COR-L47 (cell line): ENCODE measurements at regions not wholly inside any gene's neighbourhood (a gene's known extent, or its start where the extent isn't known, plus 50 kb on each side); places are given as distances from the start of the nearest gene placed in this dataset.
"Not testable (repeated sequence)": the region's sequence is repeated elsewhere in the genome, so short reads cannot be mapped to it uniquely, and the experiment has no call there.

ENCODE experiments used
- DNase-seq: peaks from one replicate; lab custom pipeline; 2025; lab: John Stamatoyannopoulos, UW

DNA sequence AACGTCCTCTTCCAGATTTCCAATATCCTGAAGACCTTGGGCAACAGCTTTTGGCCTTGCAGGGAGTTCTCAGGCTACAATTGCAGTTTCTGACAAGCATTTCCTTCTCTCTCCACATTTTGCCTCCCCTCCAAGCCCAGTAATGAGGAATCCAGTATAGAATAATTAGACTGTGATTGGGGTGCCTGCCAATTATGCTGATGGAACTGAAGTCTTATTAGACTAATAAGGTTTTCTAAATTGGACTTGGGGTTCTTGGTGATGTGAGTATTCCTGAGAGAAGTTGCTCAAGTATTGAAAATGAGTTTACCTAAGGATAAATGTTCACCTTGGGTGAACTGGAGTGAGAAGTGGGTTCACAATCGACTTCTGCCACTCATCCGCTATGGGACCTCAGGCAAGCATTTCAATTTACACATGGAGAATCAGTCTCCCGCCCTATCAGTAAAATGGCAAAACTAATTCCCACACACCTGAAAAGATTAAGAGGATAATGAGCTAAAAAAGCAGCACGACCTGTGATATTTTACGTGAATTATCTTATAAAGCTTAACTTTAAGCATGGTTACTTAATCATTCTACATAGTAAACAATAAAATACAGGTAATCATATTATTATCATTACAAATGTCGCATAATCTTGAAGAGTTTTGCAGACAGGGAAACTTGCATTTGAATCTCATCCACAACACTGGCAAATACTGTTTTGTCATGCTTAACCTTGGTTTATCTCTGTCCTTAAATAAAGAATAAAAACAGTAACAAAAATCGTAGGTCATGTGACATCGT, 628.0 kb downstream of the TMEM114 start:
- DNase-seq, result no peak

- no peak for DNase-seq
Observed at GRCh38 chr16:7957151-7957550, 624.5 kb downstream of the RBFOX1 start.

DNA sequence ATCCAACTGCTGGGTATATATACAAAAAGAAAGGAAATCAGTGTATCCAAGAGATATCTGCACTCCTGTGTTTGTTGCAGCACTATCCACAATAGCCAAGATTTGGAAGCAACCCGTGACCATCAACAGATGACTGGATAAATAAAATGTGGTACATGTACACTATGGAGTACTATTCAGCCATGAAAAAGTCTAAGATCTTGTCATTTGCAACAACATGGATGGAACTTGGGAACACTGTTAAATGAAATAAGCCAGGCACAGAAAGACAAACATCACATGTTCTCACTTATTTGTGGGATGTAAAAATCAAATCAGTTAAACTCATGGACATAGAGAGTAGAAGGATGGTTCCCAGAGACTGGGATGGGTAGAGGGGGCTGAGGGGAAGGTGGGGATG, 620.7 kb downstream of the RBFOX1 start:
- DNase-seq, result no peak

DNA sequence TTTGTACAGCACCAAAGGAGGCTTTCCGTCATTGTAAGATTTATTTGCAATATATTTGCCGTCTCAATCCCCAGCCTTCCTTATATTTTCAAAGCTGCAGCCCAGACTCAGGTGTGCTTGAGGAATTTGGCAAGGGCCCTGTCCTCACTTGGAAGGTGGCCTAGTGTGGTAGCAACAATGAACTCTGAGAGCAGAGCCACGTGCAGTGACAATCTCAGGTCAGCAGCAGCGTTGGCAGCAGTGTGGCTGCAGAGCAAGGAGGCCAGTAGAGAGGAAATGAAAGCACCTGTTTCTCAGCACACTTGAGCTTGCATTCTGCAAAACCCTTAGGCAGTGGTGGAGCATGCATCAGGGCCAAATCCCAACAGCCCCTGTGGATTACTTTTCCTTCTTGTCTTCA, 613.5 kb downstream of the RBFOX1 start:
- DNase-seq, result no peak

- no peak for DNase-seq
Observed at GRCh38 chr16:7938175-7938574, 605.5 kb downstream of the RBFOX1 start.

DNA sequence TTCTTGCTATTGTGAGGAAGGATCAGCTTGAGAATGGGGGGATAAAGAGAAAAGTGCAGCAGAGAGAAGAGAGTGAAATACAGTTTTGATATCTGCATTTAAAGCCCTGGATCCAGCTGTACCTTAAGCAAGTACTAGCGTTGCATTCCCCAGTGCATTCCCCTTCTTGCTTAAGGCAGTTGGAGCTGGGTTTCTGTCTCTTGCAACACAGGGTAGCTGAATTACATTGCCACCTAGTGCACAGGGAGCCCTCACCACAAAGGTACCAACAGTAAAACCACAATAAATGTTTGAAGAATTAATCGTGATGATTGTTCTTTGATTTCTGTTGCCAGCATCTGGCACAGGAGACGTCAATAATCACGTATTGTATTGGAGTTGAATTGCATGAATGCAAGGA, 588.7 kb downstream of the RBFOX1 start:
- DNase-seq, result peak; percentile 31

- DNase-seq, result no peak
Observed at GRCh38 chr16:7919782-7920181, 587.1 kb downstream of the RBFOX1 start.

GRCh38 chr16:7914748-7915147, 582.1 kb downstream of the RBFOX1 start:
- DNase-seq, result no peak

GRCh38 chr16:7912132-7912531, 579.5 kb downstream of the RBFOX1 start:
- no peak for DNase-seq

DNA sequence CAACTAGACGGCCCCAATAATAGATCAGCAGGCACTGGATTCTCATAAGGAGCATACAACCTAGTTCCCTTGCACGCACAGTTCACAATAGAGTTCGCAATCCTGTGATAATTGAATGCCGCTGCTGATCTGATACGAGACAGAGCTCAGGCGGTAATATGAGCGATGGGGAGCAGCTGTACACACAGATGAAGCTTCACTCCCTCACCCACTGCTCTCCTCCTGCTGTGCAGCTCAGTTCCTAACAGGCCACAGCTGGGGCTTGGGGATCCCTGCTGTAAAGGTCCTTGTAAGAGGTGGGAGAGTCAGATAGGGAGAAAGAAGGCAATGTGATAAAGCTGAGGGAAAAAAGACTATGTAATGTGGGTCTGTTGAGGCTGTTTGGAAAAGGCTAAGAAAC, 577.5 kb downstream of the RBFOX1 start:
- DNase-seq, result peak; percentile 18

DNA sequence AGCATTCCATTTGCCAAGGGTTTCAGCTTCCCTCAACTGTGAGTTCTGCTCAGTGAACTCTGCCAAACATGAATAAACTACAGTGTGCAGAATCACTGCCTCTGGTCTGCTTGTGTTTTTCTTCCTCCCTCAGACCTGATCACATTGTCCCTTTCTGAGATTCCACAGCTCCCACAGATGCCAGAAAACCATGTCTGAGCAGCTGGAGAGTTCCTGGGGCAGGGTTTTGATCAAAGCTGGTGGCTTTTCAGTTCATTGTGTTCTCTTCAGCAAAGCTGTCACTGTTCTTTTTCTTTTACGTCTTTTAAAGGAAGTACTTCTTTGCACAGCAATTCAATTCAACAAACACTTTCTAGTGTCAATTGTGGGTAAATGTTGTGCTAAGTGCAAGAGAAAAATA, 555.8 kb downstream of the RBFOX1 start:
- DNase-seq, result no peak

GRCh38 chr16:7887316-7887715, 554.7 kb downstream of the RBFOX1 start:
- DNase-seq, result no peak

- no peak for DNase-seq
Observed at GRCh38 chr16:7871979-7872378, 539.3 kb downstream of the RBFOX1 start.

DNA sequence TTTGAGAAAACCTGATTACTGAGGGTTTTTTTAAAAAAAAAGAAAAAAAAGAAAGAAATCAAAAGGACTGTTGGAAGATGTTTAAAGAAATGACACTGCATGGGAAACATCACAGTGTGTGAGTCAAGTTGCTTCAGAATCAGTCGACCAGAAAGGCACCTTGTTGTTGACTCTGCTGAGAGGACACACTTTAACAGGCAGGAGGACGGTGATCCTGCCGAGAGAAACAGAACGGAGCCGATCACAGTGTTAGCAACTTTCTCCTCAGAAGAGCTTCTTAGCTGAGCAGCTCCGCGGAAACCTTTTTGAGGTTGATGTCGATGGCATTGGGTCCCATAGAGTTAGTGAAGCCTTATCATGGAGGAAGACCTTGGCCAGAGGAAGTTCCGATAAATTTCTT, 538.7 kb downstream of the RBFOX1 start:
- DNase-seq, result no peak

DNA sequence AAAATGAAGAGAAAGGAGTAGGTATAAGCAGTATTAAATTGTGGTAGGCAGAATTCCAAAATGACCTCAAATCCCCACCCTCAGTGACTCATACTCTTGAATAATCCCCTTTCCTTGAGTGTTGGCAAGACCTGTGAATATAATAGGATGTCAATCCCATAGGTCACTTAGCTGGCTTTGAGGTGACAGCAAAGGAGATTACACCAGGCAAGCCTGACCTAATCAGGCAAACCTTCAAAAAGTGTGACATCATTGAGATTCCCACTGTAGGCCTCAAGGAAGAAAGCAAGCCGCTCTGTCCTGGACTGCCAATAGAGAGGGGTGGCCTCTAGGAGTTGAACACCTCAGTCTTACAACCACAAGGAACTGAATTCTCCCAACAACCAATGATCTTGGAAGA, 535.2 kb downstream of the RBFOX1 start:
- no peak for DNase-seq

DNA sequence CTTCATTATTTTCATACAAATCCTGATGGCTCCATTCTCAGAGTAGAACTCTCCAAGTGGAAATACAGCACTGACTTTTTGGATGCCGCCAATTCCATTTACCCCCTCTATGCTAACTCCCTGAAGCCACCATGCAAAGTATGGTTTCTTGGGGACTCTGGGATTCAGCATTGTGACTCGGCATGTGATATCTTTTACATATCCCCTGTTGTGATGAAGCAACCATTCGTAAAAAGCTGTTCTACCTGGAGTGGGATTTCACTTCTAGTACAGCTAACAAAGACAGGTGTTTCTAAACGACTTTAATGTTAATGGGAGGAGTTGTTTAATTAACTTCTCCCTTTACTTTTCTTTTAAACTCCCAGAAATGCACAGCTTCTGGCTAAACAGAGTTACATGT, 533.5 kb downstream of the RBFOX1 start:
- no peak for DNase-seq

DNA sequence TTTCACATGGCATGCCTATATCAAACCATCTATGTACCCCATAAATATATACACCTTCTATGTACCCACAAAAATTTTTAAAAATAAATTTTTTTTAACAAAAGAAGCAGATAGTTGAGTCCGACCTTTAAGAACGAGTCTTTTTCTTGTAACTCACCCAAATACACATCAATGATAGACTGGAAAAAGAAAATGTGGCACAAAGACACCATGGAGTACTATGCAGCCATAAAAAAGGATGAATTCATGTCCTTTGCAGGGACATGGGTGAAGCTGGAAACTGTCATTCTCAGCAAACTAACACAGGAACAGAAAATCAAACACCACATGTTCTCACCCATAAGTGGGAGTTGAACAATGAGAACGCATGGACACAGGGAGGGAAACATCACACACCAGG, 532.7 kb downstream of the RBFOX1 start:
- not testable (repeated sequence) for DNase-seq

- DNase-seq, result no peak
Observed at GRCh38 chr16:7861891-7862582, 529.4 kb downstream of the RBFOX1 start.

DNA sequence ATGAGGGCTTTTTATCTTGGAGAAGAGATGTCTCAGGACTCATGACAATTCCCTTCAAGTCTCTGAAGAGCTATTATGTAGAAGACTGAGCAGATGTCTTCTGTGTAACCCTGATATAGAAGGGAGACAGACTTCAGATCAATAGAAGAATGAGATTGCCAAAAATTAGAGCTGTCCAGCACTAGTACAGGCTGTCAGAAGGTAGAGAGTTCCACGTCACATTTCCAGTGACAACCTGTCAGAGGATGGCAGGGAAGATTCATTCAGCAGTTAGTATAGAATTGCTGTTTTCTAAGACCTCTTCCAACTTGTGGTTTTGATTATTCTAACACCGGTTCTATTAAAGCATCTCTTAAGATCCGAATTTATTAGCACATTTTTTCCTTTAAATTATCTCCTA, 520.6 kb downstream of the RBFOX1 start:
- DNase-seq, result no peak

DNA sequence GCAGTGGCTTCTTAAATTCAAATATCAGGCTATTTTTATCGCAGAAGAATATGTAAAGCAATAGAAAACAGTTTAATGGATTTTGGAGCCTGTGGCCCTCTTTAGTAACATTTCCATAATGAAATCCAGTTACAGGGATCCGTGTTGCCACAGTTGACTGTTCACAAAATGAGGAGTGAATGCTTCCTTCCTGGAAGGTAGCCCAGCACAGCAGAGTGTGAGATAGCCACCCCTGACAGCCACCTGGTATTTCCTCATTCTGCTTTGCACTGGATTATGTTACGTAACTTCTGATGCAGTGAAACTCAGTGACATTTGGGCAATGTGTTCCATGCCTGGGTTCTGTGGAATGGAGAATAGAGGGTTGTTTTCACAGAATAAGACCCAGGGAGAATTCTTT, 517.2 kb downstream of the RBFOX1 start:
- DNase-seq, result no peak

GRCh38 chr16:7843261-7843660, 510.6 kb downstream of the RBFOX1 start:
- no peak for DNase-seq

DNA sequence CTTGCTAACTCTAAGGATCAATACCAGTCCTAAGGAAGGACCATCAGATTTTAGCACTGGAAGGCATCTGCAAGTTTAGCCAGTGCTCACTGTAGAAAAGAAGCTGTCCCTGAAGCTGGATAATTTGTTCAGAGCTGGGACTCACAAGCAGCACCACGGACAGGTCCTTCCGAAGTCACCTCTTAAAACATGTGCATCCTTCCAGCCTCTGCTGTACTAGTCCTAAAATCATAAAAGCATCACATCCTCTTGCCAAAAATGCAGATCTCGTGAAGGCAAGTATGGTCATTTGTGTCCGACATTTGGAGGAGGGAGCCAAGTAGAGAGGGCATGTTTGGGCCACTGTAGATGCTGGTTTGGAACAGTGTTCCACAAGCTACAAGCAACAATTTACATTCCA, 506.9 kb downstream of the RBFOX1 start:
- DNase-seq, result no peak

DNA sequence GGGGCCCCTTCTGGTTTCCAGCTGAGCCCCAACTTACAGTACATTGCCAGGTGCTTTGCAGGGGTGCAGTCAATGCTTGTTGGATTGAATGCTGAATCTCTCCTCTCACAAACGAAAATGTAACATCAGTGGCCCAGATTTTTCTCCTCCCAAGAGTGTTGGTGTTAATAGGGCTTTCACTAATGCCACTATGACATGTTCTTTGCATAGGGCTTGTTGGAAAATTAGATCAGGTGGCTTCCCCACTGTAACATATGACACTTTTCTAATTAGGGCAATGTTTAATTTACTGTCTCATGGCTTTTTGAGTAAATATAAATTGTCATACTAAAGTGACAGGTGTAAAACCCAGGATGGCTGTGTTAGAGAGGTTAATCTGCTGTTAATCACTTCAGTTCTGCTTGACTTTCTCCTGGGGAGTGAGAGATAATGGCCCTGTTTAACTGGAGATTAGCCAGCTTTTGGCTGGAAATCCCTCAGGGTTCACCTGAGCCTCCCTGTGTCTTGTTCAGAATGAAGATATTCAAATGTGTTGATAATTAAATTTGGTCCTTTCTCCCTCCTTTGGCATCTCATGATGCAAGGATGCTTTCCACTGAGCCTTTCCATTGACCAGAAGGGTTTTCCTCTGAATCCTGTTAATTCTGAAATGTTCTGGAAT, 502.3 kb downstream of the RBFOX1 start:
- DNase-seq, result peak; percentile 76
